A549 (cell line): ENCODE measurements at regions not wholly inside any gene's neighbourhood (a gene's known extent, or its start where the extent isn't known, plus 50 kb on each side); places are given as distances from the start of the nearest gene placed in this dataset.

ENCODE experiments used
- ATAC-seq, 2 experiments: fragments of 200-7000 bp in 1 of 2; fragments of >200 bp in 1 of 2; cut with Nextera tagmentation in 1 of 2; cut with Tn5 transposase in 1 of 2; 3 replicates each; pipeline versions ENCODE4 v1.8.0 to v1.9.1; 2018 to 2020; ENCODE audit warnings: mild to moderate bottlenecking in 1 of 2, moderate library complexity in 1 of 2
- CTCF ChIA-PET: fragments of 300-600 bp; sonication (Branson Sonifier 250); formaldehyde crosslinking; extraction: SDS; loops from one replicate; lab custom pipeline; 2021; ENCODE audit warnings: antibody characterized with exemption, inconsistent platforms; lab: Yijun Ruan, JAX
- POLR2A ChIA-PET: fragments of 350-600 bp; formaldehyde crosslinking; extraction: SDS; loops from one replicate; lab custom pipeline; 2021; ENCODE audit warnings: antibody characterized with exemption, inconsistent platforms; lab: Yijun Ruan, JAX
- DNase-seq, 2 experiments: peaks; one replicate each; pipeline versions ENCODE4 v3.0.0 to v3.0.0-alpha.2; 2011 to 2016; ENCODE audit warnings: low read depth in 1 of 2, low spot score in 1 of 2
- FAIRE-seq: peaks from 2 replicates; lab custom pipeline; 2011; peaks lifted over from hg19 to GRCh38; lab: Jason Lieb, UNC
- H3K27ac ChIP-seq, 2 experiments: fragments of >200 bp; sonication (Bioruptor Twin); formaldehyde crosslinking; 3 replicates each; pipeline ENCODE4 v1.5.1; 2016 to 2017
- H3K4me1 ChIP-seq: fragments of >200 bp; sonication (Bioruptor Twin); formaldehyde crosslinking; 3 replicates; pipeline ENCODE4 v1.6.1; 2016
- H3K4me2 ChIP-seq: fragments of >200 bp; sonication (Bioruptor Twin); formaldehyde crosslinking; 3 replicates; pipeline ENCODE4 v1.6.1; 2016
- H3K4me3 ChIP-seq: fragments of >200 bp; sonication (Bioruptor Twin); formaldehyde crosslinking; 3 replicates; pipeline ENCODE4 v1.5.1; 2016
- H3K9me3 ChIP-seq: fragments of >200 bp; sonication (Bioruptor Twin); formaldehyde crosslinking; 3 replicates; pipeline ENCODE4 v1.6.1; 2016
- BHLHE40 ChIP-seq: IDR thresholded peaks from 2 replicates; pipeline ENCODE4 v1.6.1; 2012; ENCODE audit warnings: low read depth, low read length, inconsistent platforms
- CBX8 ChIP-seq: fragments of 200-600 bp; sonication (generic); IDR thresholded peaks from 2 replicates; pipeline ENCODE4 v1.6.1; 2016
- CHD2 ChIP-seq: fragments of 150-350 bp; IDR thresholded peaks from 2 replicates; pipeline ENCODE4 v1.6.1; 2014; ENCODE audit warnings: low read length; ENCODE audit not compliant: partially characterized antibody
- FOSL2 ChIP-seq, 2 experiments: fragments of 450-650 bp in 1 of 2; fragments of >200 bp in 1 of 2; sonication (Bioruptor Twin) in 1 of 2; formaldehyde crosslinking; IDR thresholded peaks; 2 replicates each; pipeline versions ENCODE4 v1.5.0 to v1.6.1; 2016 to 2020; ENCODE audit warnings: mild to moderate bottlenecking in 1 of 2, moderate library complexity in 1 of 2
- HOXA7 ChIP-seq: fragments of 250-450 bp; sonication (Bioruptor Pico); IDR thresholded peaks from 2 replicates; pipeline ENCODE4 v1.5.0; 2020; ENCODE audit warnings: mild to moderate bottlenecking, moderate library complexity
- NPAS2 ChIP-seq: fragments of 250-450 bp; sonication (Bioruptor Pico); IDR thresholded peaks from 2 replicates; pipeline ENCODE4 v1.8.0; 2022; ENCODE audit warnings: mild to moderate bottlenecking, moderate library complexity, borderline replicate concordance
- NR3C1 ChIP-seq: fragments of >200 bp; sonication (Bioruptor Twin); formaldehyde crosslinking; IDR thresholded peaks from 3 replicates; pipeline ENCODE4 v1.6.1; 2017
- POLR2AphosphoS2 ChIP-seq: conservative IDR thresholded peaks from 2 replicates; pipeline ENCODE4 v1.6.1; 2012; ENCODE audit warnings: low read length, improper control_type of control experiment, inconsistent platforms
- RAD21 ChIP-seq, 2 experiments: fragments of >200 bp in 1 of 2; sonication (Bioruptor Twin) in 1 of 2; formaldehyde crosslinking in 1 of 2; IDR thresholded peaks in 1 of 2; conservative IDR thresholded peaks in 1 of 2; 2 replicates in 1 of 2; 3 replicates in 1 of 2; pipeline ENCODE4 v1.6.1; 2012 to 2018; ENCODE audit warnings: inconsistent platforms in 1 of 2
- SMC3 ChIP-seq: fragments of >200 bp; sonication (Bioruptor Twin); formaldehyde crosslinking; IDR thresholded peaks from 3 replicates; pipeline ENCODE4 v1.6.1; 2018; ENCODE audit warnings: inconsistent platforms
- WGBS: methylation state at CpG from one replicate; pipeline ENCODE4 v1.1.6; 2017; ENCODE audit errors: missing lambda C conversion rate; 5-methylcytosine and 5-hydroxymethylcytosine counted together
- TF ChIP-seq, protein P1 (sequence below): IDR thresholded peaks from 2 replicates; pipeline ENCODE4 v1.6.1; 2012
- TF ChIP-seq, protein P2 (sequence below): fragments of >200 bp; sonication (Bioruptor Twin); formaldehyde crosslinking; IDR thresholded peaks from 3 replicates; pipeline ENCODE4 v1.6.1; 2016
- TF ChIP-seq, protein P3 (sequence below): fragments of >200 bp; sonication (Bioruptor Twin); formaldehyde crosslinking; IDR thresholded peaks from 2 replicates; pipeline ENCODE4 v1.6.1; 2016

DNA sequence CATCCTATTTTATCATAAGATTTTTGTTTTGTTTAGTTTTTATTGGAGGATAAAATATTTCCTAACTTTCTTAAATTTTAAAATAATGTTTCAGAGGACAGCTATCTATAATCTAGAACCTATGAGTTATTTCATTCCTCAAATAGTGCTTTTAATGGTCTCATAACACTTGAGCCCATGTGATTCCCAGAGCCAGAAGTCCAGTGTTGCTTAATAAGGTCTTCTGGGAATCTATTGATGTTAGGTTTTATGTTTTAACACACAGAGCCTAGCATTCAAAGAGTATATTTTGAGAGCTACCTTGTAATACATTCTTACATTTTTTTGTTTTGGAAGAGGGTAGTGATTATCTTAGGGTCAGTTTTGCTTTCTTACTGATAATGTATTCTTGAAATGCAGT lies 200.2 kb downstream of the CENPW start:
- TF ChIP-seq, protein P1, sequence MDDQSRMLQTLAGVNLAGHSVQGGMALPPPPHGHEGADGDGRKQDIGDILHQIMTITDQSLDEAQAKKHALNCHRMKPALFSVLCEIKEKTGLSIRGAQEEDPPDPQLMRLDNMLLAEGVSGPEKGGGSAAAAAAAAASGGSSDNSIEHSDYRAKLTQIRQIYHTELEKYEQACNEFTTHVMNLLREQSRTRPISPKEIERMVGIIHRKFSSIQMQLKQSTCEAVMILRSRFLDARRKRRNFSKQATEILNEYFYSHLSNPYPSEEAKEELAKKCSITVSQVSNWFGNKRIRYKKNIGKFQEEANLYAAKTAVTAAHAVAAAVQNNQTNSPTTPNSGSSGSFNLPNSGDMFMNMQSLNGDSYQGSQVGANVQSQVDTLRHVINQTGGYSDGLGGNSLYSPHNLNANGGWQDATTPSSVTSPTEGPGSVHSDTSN = no peak
- no peak for TF ChIP-seq NR3C1
- TF ChIP-seq POLR2AphosphoS2 = no peak
- TF ChIP-seq CHD2 = no peak
- TF ChIP-seq CBX8 = no peak
- TF ChIP-seq RAD21 (conservative IDR thresholded peaks at IDR 0.05 in 1 of 2, IDR thresholded peaks at IDR 0.05 in 1 of 2) = no peak
- TF ChIP-seq BHLHE40 = no peak
- TF ChIP-seq, protein P2, sequence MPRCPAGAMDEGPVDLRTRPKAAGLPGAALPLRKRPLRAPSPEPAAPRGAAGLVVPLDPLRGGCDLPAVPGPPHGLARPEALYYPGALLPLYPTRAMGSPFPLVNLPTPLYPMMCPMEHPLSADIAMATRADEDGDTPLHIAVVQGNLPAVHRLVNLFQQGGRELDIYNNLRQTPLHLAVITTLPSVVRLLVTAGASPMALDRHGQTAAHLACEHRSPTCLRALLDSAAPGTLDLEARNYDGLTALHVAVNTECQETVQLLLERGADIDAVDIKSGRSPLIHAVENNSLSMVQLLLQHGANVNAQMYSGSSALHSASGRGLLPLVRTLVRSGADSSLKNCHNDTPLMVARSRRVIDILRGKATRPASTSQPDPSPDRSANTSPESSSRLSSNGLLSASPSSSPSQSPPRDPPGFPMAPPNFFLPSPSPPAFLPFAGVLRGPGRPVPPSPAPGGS = no peak
- FAIRE-seq = no peak
- Histone ChIP-seq H3K4me1 (peaks cover 12% of the 10 kb centered on the region; the same call in 2 of the 3 replicates), H3K4me2 (no peak overlapping the region), H3K9me3 (no peaks in the 10 kb centered on the region), H3K27ac (no peak overlapping the region), H3K4me3 (no peak overlapping the region)
- ChIA-PET POLR2A (no interaction called here), CTCF (interaction anchor here (0.8 kb wide), 1 partner anchor 8 kb away, joined by 3 read pairs; no protein-coding TSS in a partner anchor)
- no peak for DNase-seq
- no peak for ATAC-seq

DNA sequence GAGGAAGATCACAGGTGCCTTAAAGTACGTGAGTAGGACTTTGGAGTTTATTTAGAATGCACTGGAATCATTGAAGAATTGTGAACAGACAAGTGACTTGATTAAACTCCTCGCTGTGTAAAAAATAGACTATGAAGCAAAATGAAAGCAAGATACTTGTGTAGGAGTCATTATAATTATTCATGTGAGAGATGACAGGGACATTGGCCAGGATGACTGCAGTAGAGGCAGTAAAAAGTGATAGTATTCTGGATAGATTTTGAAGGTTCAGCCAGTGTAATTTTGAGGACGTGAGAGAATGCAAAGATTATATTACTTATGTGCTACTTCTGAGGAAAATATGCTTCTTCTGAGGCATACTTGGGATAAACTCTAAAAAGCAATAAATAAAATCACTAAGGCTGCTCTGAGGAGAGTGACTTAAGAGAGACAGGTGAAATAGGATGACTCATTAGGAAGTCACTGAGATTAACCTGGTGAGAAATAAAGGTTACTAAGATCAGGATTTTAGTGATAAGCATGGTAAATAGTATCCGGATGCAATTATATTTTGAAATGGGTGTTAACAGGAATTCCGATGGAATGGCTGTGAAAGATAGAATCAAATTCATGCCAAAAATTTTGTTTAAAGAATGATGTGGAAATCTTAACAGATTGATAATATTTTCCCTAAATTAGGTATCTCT lies 202.0 kb downstream of the CENPW start:
- no peak overlapping the region for H3K27ac ChIP-seq
- TF ChIP-seq NPAS2 (CRISPR knock-in tag) (no peak), FOSL2 (IDR thresholded peaks at IDR 0.05) (no peak), FOSL2 (CRISPR knock-in tag; IDR thresholded peaks at IDR 0.05) (0 out of 2 replicates have a peak, but pooled peaks have one; percentile 20)
- no peaks in the 10 kb centered on the region for H3K9me3 ChIP-seq
- peaks cover 12% of the 10 kb centered on the region; the same call in 2 of the 3 replicates for H3K4me1 ChIP-seq
- no peak for ATAC-seq
- H3K4me3 ChIP-seq = no peak overlapping the region
- FAIRE-seq = no peak
- 46% methylated on average over 5 of the region's 5 CpGs for WGBS
- ChIA-PET CTCF (no interaction called here), POLR2A (no interaction called here)
- no peak for DNase-seq
- no peak overlapping the region for H3K4me2 ChIP-seq

DNA sequence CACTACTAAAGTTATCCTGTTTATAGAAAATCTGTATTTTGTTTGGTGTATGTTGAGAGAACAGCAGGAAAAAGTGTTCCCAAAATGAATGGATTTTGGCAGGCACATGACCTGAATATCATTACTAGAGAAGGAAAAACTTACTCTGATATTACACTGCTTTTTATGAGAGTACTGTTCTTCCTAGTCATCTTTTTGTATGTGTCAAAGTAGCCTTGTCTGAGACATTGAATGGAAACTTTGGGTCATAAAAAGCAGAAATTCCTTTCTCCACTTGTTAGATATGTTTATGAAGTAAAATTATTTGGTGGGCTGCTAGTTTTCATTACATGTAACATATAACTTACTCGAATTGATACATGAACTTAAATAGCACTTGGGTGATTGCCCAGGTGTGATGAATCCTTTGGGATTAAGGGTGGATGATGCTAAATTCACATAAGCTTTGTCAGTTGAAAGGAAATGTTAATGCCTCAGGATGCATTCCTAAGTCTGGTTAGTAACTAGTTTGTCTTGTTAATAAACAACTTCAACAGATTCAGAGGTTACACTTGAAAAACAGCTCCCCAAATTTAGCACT lies 206.7 kb downstream of the CENPW start:
- H3K27ac ChIP-seq = no peak overlapping the region
- no peak overlapping the region for H3K4me3 ChIP-seq
- ATAC-seq (no peak), DNase-seq (no peak), FAIRE-seq (no peak)
- no peaks in the 10 kb centered on the region for H3K4me1 ChIP-seq
- no peak overlapping the region for H3K4me2 ChIP-seq
- POLR2A ChIA-PET = no interaction called here
- no peak for TF ChIP-seq SMC3
- TF ChIP-seq, all 56 proteins: peak for 0
- H3K9me3 ChIP-seq = no peaks in the 10 kb centered on the region
- CTCF ChIA-PET = no interaction called here
- WGBS = 14% methylated on average over 1 of the region's 1 CpG

DNA sequence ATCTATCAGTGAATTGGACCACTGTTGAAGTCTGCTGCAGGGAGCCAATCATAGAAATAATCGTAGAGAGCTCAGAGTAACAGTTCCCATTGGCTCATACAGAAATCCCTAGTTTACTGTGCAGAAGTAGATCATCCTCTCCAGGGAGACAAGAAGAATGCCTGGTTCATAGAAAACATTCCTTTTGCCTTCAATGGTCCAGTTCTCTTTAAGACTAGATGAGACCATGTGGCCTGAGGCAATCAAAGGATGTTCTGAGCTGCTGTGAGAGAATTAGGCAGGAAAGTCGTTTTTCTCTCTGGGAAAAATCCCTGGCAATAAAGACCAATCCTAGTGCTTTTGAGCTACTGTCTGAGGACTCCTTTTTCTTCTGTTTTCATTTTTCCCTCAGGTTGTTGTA lies 208.4 kb downstream of the CENPW start:
- Histone ChIP-seq H3K4me2 (no peak overlapping the region), H3K4me1 (no peaks in the 10 kb centered on the region), H3K9me3 (no peaks in the 10 kb centered on the region), H3K27ac (no peak overlapping the region), H3K4me3 (no peak overlapping the region)
- FAIRE-seq (no peak), DNase-seq (no peak), ATAC-seq (no peak)
- ChIA-PET CTCF (interaction anchor here (0.8 kb wide), 1 partner anchor 8 kb away, joined by 3 read pairs; no protein-coding TSS in a partner anchor), POLR2A (no interaction called here)
- TF ChIP-seq CHD2 (no peak), HOXA7 (CRISPR knock-in tag) (no peak)
- TF ChIP-seq, protein P3, sequence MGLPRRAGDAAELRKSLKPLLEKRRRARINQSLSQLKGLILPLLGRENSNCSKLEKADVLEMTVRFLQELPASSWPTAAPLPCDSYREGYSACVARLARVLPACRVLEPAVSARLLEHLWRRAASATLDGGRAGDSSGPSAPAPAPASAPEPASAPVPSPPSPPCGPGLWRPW = no peak
- WGBS = 34% methylated on average over 2 of the region's 2 CpGs
